H1 (cell line): ENCODE measurements at regions not wholly inside any gene's neighbourhood (a gene's known extent, or its start where the extent isn't known, plus 50 kb on each side); places are given as distances from the start of the nearest gene placed in this dataset.

Experiments used
- CTCF ChIA-PET: fragments of 300-600 bp; sonication (Branson Sonifier 250); formaldehyde crosslinking; loops from one replicate; lab custom pipeline; 2021; ENCODE audit not compliant: partially characterized antibody; lab: Charles Lee
- POLR2A ChIA-PET: fragments of 300-600 bp; sonication (Branson Sonifier 250); formaldehyde crosslinking; loops from one replicate; lab custom pipeline; 2021; ENCODE audit warnings: inconsistent platforms; ENCODE audit not compliant: partially characterized antibody; lab: Charles Lee
- DNase-seq, 2 experiments: peaks; one replicate each; pipeline versions ENCODE4 v3.0.0 to v3.0.0-alpha.2; 2010 to 2022; ENCODE audit warnings: low spot score in 2 of 2, low read depth in 1 of 2, mixed read lengths in 1 of 2
- FAIRE-seq: peaks from 2 replicates; lab custom pipeline; 2011; peaks lifted over from hg19 to GRCh38; lab: Jason Lieb, UNC
- H2AFZ ChIP-seq: 2 replicates; pipeline ENCODE4 v1.8.1; 2012; ENCODE audit warnings: low read length, inconsistent platforms
- H2AK5ac ChIP-seq: 2 replicates; pipeline ENCODE4 v1.6.1; 2013; ENCODE audit warnings: low read depth, low read length
- H2BK120ac ChIP-seq: replicated peaks from 2 replicates; pipeline ENCODE3; 2013; ENCODE audit warnings: low read depth, low read length, inconsistent platforms
- H2BK12ac ChIP-seq: 2 replicates; pipeline ENCODE4 v1.6.1; 2013; ENCODE audit warnings: low read depth, low read length
- H2BK15ac ChIP-seq: 2 replicates; pipeline ENCODE4 v1.6.1; 2013; ENCODE audit warnings: low read length
- H2BK20ac ChIP-seq: 2 replicates; pipeline ENCODE4 v1.6.1; 2013; ENCODE audit warnings: low read length
- H2BK5ac ChIP-seq: 2 replicates; pipeline ENCODE4 v1.6.1; 2013; ENCODE audit warnings: low read depth, low read length
- H3K14ac ChIP-seq: 2 replicates; pipeline ENCODE4 v1.6.1; 2013; ENCODE audit warnings: inconsistent platforms; ENCODE audit not compliant: insufficient read length
- H3K18ac ChIP-seq: 2 replicates; pipeline ENCODE4 v1.6.1; 2013; ENCODE audit warnings: low read length; ENCODE audit errors: extremely low read depth
- H3K23ac ChIP-seq: 2 replicates; pipeline ENCODE4 v1.6.1; 2013; ENCODE audit warnings: inconsistent platforms; ENCODE audit not compliant: insufficient read length
- H3K23me2 ChIP-seq: 2 replicates; pipeline ENCODE4 v1.6.1; 2013; ENCODE audit warnings: low read depth, low read length
- H3K27ac ChIP-seq: 2 replicates; pipeline ENCODE4 v1.6.1; 2011; ENCODE audit warnings: low read depth, low read length, inconsistent platforms
- H3K27me3 ChIP-seq, 4 experiments: replicated peaks in 1 of 4; 1 replicate in 1 of 4; 2 replicates in 3 of 4; pipeline versions ENCODE4 v1.6.1 to v1.8.1; 2011 to 2013; ENCODE audit warnings: low read length in 3 of 4, mild to moderate bottlenecking in 3 of 4, inconsistent platforms in 2 of 4, mixed read lengths in 2 of 4, moderate library complexity in 1 of 4; ENCODE audit not compliant: control insufficient read depth in 3 of 4, insufficient read depth in 3 of 4; ENCODE audit errors: extremely low read depth in 1 of 4
- H3K36me3 ChIP-seq, 4 experiments: 2 replicates each; pipeline versions ENCODE4 v1.6.1 to v1.8.1; 2011 to 2013; ENCODE audit warnings: mild to moderate bottlenecking in 4 of 4, low read length in 3 of 4, moderate library complexity in 2 of 4, control low read depth in 1 of 4, inconsistent platforms in 1 of 4; ENCODE audit not compliant: insufficient read depth in 4 of 4, control insufficient read depth in 2 of 4
- H3K4ac ChIP-seq: replicated peaks from 2 replicates; pipeline ENCODE3; 2013; ENCODE audit warnings: low read length, low read depth, mixed read lengths, inconsistent platforms; ENCODE audit not compliant: insufficient read length
- H3K4me1 ChIP-seq, 4 experiments: replicated peaks in 1 of 4; 1 replicate in 1 of 4; 2 replicates in 3 of 4; pipeline versions ENCODE4 v1.6.1 to v1.8.1; 2011 to 2013; ENCODE audit warnings: low read length in 3 of 4, inconsistent platforms in 2 of 4, mixed read lengths in 1 of 4; ENCODE audit not compliant: insufficient read depth in 4 of 4, control insufficient read depth in 3 of 4
- H3K4me2 ChIP-seq, 2 experiments: 2 replicates each; pipeline versions ENCODE4 v1.6.1 to v1.8.1; 2011 to 2013; ENCODE audit warnings: low read depth in 2 of 2, low read length in 2 of 2, control low read depth in 1 of 2, inconsistent platforms in 1 of 2, mild to moderate bottlenecking in 1 of 2; ENCODE audit not compliant: insufficient read depth in 1 of 2
- H3K4me3 ChIP-seq, 4 experiments: fragments of 200-600, 300-600 bp in 1 of 4; sonication (generic), shearing (Covaris generic), sonication (Bioruptor Twin) in 1 of 4; 2 replicates each; pipeline versions ENCODE4 v1.5.1 to v1.8.1; 2011 to 2016; ENCODE audit warnings: low read length in 4 of 4, low read depth in 3 of 4, control low read depth in 2 of 4, inconsistent platforms in 2 of 4, mild to moderate bottlenecking in 2 of 4, mixed read lengths in 1 of 4, moderate library complexity in 1 of 4; ENCODE audit not compliant: insufficient read depth in 2 of 4; ENCODE audit errors: extremely low read depth in 1 of 4
- H3K56ac ChIP-seq: replicated peaks from 2 replicates; pipeline ENCODE3; 2013; ENCODE audit warnings: low read depth, mild to moderate bottlenecking, mixed read lengths, low read length, inconsistent platforms; ENCODE audit not compliant: insufficient read length
- H3K79me1 ChIP-seq: 2 replicates; pipeline ENCODE4 v1.6.1; 2013; ENCODE audit warnings: low read depth, low read length, control low read depth
- H3K79me2 ChIP-seq, 2 experiments: 2 replicates each; pipeline versions ENCODE4 v1.6.1 to v1.8.1; 2012 to 2013; ENCODE audit warnings: low read length in 2 of 2, mild to moderate bottlenecking in 2 of 2, inconsistent platforms in 1 of 2; ENCODE audit not compliant: insufficient read depth in 2 of 2, control insufficient read depth in 1 of 2
- H3K9ac ChIP-seq, 4 experiments: replicated peaks in 1 of 4; 1 replicate in 1 of 4; 2 replicates in 3 of 4; pipeline versions ENCODE4 v1.6.1 to v1.8.1; 2011 to 2013; ENCODE audit warnings: low read depth in 3 of 4, low read length in 3 of 4, control low read depth in 2 of 4, mild to moderate bottlenecking in 2 of 4, moderate library complexity in 2 of 4, inconsistent platforms in 1 of 4; ENCODE audit errors: extremely low read depth in 1 of 4
- H3K9me3 ChIP-seq, 2 experiments: 2 replicates each; pipeline versions ENCODE4 v1.6.1 to v1.8.1; 2012 to 2013; ENCODE audit warnings: mild to moderate bottlenecking in 2 of 2, moderate library complexity in 2 of 2, control low read depth in 1 of 2, inconsistent platforms in 1 of 2, low read depth in 1 of 2, low read length in 1 of 2, mixed read lengths in 1 of 2; ENCODE audit not compliant: insufficient read depth in 2 of 2
- H4K20me1 ChIP-seq, 2 experiments: replicated peaks in 1 of 2; 2 replicates each; pipeline versions ENCODE3 to v1.8.1; 2011 to 2013; ENCODE audit warnings: inconsistent platforms in 2 of 2, low read length in 2 of 2, mild to moderate bottlenecking in 1 of 2; ENCODE audit not compliant: insufficient read depth in 2 of 2, control insufficient read depth in 1 of 2
- H4K5ac ChIP-seq: 2 replicates; pipeline ENCODE4 v1.6.1; 2013; ENCODE audit warnings: low read length, low read depth, mixed read lengths, inconsistent platforms; ENCODE audit not compliant: insufficient read length
- H4K8ac ChIP-seq: 2 replicates; pipeline ENCODE4 v1.8.0; 2013; ENCODE audit warnings: mild to moderate bottlenecking, moderate library complexity, low read length, inconsistent platforms; ENCODE audit not compliant: insufficient read depth; ENCODE audit errors: extremely low read depth
- H4K91ac ChIP-seq: replicated peaks from 2 replicates; pipeline ENCODE3; 2013; ENCODE audit warnings: low read length, mixed read lengths, inconsistent platforms; ENCODE audit not compliant: insufficient read length
- ASH2L ChIP-seq: fragments of 200-600, 300-600 bp; sonication (generic); IDR thresholded peaks from one replicate; pipeline ENCODE4 v1.7.1; 2017; ENCODE audit warnings: low read length
- SIN3A ChIP-seq, 2 experiments: IDR thresholded peaks in 1 of 2; conservative IDR thresholded peaks in 1 of 2; 2 replicates each; pipeline ENCODE4 v1.6.1; 2011 to 2012; ENCODE audit warnings: low read length in 2 of 2, improper control_type of control experiment in 1 of 2, low read depth in 1 of 2, mild to moderate bottlenecking in 1 of 2
- WGBS, 2 experiments: shearing (Covaris generic) in 1 of 2; methylation state at CpG; one replicate each; pipeline versions ENCODE4 v1.1.6 to v1.1.7; 2013 to 2015; ENCODE audit warnings: low lambda C conversion rate in 2 of 2, mixed read lengths in 2 of 2, inconsistent platforms in 1 of 2, low coverage in 1 of 2, missing lambda C conversion rate in 1 of 2; ENCODE audit not compliant: insufficient replicate concordance in 2 of 2, insufficient coverage in 1 of 2, insufficient read length in 1 of 2; ENCODE audit errors: extremely low coverage in 1 of 2, missing lambda C conversion rate in 1 of 2; 5-methylcytosine and 5-hydroxymethylcytosine counted together
- TF ChIP-seq, protein P1 (sequence below), 3 experiments: IDR thresholded peaks; 1 replicate in 2 of 3; 2 replicates in 1 of 3; pipeline versions ENCODE4 v1.5.1 to v1.6.1; 2011; ENCODE audit warnings: low read length in 3 of 3, mild to moderate bottlenecking in 3 of 3, inconsistent platforms in 2 of 3, low read depth in 1 of 3, moderate library complexity in 1 of 3; ENCODE audit not compliant: insufficient read depth in 1 of 3; ENCODE audit errors: control extremely low read depth in 1 of 3

DNA sequence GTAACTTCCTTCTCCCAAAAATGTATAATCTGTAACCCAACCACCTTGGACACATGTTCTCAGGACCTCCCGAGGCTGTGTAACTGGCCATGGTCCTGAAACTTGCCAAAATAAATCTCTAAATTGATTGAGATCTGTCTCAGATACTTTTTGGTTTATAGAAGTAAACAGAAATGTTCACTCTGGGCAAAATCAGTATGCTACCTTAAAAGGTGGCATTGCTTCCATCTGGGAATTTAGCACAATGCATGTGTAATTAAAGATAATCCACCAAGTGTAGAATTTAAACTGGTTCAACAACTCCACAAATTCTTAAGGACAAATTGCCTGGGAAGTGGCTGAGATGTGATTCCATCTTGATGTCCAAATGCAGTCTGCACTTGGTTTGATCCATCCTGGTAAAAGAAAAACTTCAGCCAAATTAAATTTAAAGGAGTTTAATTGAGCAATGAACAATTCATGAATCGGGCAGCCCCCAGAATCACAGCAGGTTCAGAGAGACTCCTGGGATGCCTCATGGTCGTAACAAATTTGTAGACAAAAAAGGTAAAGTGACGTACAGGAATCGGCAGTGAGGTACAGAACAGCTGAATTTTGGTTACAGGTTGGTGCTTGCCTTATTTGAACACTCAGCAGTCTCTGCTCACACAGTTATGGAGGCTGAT lies 102.6 kb upstream of the PFKP start:
- no peaks in the 10 kb centered on the region for H3K79me1 ChIP-seq
- H3K23me2 ChIP-seq, result no peaks in the 10 kb centered on the region
- CTCF ChIA-PET, result no interaction called here
- H3K27me3 ChIP-seq, result no peaks in the 10 kb centered on the region
- 88% methylated on average over 5 of the region's 5 CpGs; no CpG with 5 or more reads in 1 of the 2 experiments for WGBS, 2 experiments
- no peaks in the 10 kb centered on the region for H3K79me2 ChIP-seq
- no peak overlapping the region; the same call in 1 of the 2 replicates for H3K27ac ChIP-seq
- DNase-seq (no peak), FAIRE-seq (no peak)
- peak overlapping the region in 1 of 4 experiments; percentile 7; a peak in 1 of 8 replicates for H3K4me3 ChIP-seq
- peak overlapping the region; percentile 44 to 59; a peak in 3 of 4 replicates for H3K4me2 ChIP-seq
- H4K20me1 ChIP-seq, result no peaks in the 10 kb centered on the region
- peak overlapping the region; percentile 22; the same call in 1 of the 2 replicates for H2BK12ac ChIP-seq
- no peak overlapping the region for H3K14ac ChIP-seq
- H2BK120ac ChIP-seq, result no peak overlapping the region
- no peak overlapping the region for H4K91ac ChIP-seq
- POLR2A ChIA-PET, result no interaction called here
- peak overlapping the region; percentile 96 for H2BK20ac ChIP-seq
- H2BK15ac ChIP-seq, result no peak overlapping the region
- H4K5ac ChIP-seq, result no peak overlapping the region
- H3K56ac ChIP-seq, result no peak overlapping the region
- no peak overlapping the region for H4K8ac ChIP-seq
- H2BK5ac ChIP-seq, result peak overlapping the region; percentile 55; the same call in 1 of the 2 replicates
- H2AFZ ChIP-seq, result no peak overlapping the region
- H3K4ac ChIP-seq, result no peak overlapping the region
- H3K23ac ChIP-seq, result no peak overlapping the region
- peak in 1 of 2 experiments; percentile 65; a peak in 1 of 4 replicates for TF ChIP-seq SIN3A (conservative IDR thresholded peaks at IDR 0.05 in 1 of 2, IDR thresholded peaks at IDR 0.05 in 1 of 2; ENCODE audit: low read depth in 1 of 2, low read length in 2 of 2)
- TF ChIP-seq, protein P1, sequence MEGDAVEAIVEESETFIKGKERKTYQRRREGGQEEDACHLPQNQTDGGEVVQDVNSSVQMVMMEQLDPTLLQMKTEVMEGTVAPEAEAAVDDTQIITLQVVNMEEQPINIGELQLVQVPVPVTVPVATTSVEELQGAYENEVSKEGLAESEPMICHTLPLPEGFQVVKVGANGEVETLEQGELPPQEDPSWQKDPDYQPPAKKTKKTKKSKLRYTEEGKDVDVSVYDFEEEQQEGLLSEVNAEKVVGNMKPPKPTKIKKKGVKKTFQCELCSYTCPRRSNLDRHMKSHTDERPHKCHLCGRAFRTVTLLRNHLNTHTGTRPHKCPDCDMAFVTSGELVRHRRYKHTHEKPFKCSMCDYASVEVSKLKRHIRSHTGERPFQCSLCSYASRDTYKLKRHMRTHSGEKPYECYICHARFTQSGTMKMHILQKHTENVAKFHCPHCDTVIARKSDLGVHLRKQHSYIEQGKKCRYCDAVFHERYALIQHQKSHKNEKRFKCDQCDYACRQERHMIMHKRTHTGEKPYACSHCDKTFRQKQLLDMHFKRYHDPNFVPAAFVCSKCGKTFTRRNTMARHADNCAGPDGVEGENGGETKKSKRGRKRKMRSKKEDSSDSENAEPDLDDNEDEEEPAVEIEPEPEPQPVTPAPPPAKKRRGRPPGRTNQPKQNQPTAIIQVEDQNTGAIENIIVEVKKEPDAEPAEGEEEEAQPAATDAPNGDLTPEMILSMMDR (IDR thresholded peaks at IDR 0.05; ENCODE audit: control extremely low read depth in 1 of 3, insufficient read depth in 1 of 3, low read depth in 1 of 3, low read length in 3 of 3), result no peak
- TF ChIP-seq ASH2L, result no peak
- no peak overlapping the region for H3K9ac ChIP-seq
- H3K4me1 ChIP-seq, result peaks cover 4 to 15% (median 11%) of the 10 kb centered on the region in 4 experiments
- H3K36me3 ChIP-seq, result peaks cover 0 to 3% (median 0%) of the 10 kb centered on the region in 4 experiments; a peak in 1 of 8 replicates
- H3K9me3 ChIP-seq, result peaks cover 20 to 22% of the 10 kb centered on the region in 2 experiments; a peak in 3 of 4 replicates
- H2AK5ac ChIP-seq, result no peak overlapping the region
- H3K18ac ChIP-seq, result peak overlapping the region; percentile 52; the same call in 1 of the 2 replicates
